GM12801 (cell line): ENCODE measurements at regions not wholly inside any gene's neighbourhood (a gene's known extent, or its start where the extent isn't known, plus 50 kb on each side); places are given as distances from the start of the nearest gene placed in this dataset.

Source experiments
- TF ChIP-seq, protein P1 (sequence below): IDR thresholded peaks from one replicate; pipeline ENCODE4 v1.5.1; 2011; ENCODE audit warnings: control low read depth; ENCODE audit not compliant: insufficient read length; ENCODE audit errors: extremely low read depth

- TF ChIP-seq, protein P1, sequence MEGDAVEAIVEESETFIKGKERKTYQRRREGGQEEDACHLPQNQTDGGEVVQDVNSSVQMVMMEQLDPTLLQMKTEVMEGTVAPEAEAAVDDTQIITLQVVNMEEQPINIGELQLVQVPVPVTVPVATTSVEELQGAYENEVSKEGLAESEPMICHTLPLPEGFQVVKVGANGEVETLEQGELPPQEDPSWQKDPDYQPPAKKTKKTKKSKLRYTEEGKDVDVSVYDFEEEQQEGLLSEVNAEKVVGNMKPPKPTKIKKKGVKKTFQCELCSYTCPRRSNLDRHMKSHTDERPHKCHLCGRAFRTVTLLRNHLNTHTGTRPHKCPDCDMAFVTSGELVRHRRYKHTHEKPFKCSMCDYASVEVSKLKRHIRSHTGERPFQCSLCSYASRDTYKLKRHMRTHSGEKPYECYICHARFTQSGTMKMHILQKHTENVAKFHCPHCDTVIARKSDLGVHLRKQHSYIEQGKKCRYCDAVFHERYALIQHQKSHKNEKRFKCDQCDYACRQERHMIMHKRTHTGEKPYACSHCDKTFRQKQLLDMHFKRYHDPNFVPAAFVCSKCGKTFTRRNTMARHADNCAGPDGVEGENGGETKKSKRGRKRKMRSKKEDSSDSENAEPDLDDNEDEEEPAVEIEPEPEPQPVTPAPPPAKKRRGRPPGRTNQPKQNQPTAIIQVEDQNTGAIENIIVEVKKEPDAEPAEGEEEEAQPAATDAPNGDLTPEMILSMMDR: no peak
Measured at GRCh38 chr21:27813750-27814149, 846.9 kb upstream of the ADAMTS5 start.

- TF ChIP-seq, protein P1: no peak
Measured at GRCh38 chr21:27813344-27813743, 846.5 kb upstream of the ADAMTS5 start.

GRCh38 chr21:27812279-27812678, 845.4 kb upstream of the ADAMTS5 start:
- TF ChIP-seq, protein P1: no peak

GRCh38 chr21:27808923-27809322, 842.0 kb upstream of the ADAMTS5 start:
- TF ChIP-seq, protein P1: no peak

GRCh38 chr21:27807596-27807995, 840.7 kb upstream of the ADAMTS5 start:
- TF ChIP-seq, protein P1: no peak

DNA sequence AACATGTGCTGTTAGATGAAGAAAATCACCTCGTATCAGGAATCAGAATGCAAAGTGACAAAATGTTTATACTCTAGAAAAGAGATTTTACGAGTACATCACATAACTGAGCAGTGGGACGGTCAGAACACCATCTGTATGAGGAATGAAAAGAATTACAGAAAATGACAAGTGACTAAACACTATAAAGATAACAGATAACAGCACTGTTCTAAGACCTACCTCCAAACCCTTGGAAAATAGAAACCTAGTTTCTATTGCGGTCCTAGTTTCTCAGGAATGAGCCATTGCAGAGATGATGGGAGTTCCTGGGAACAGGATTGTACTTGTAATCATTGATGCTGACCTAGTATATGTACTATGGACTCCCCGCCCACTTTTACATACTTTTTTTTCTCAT, 839.4 kb upstream of the ADAMTS5 start:
- TF ChIP-seq, protein P1: no peak

DNA sequence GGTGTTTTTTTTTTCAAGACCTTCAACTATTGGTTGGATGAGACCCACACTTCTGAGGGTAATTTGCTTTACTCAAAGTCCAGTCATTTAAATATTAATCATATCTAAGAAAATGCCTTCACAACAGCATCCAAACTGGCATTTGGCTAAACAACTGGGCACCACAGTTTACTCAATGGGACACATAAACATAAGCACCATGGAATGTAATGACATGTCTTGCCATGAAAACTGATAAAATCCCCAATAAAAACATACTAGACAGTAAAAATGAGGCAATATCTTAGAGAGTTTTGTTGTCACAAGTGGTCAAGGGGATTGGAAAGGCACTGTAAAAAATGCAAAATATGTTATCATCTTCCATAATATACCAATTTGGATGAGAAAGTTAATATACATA, 838.8 kb upstream of the ADAMTS5 start:
- TF ChIP-seq, protein P1: no peak

GRCh38 chr21:27804515-27804914, 837.6 kb upstream of the ADAMTS5 start:
- TF ChIP-seq, protein P1: no peak
